Neural crest cell (in vitro differentiated cells): ENCODE measurements at regions not wholly inside any gene's neighbourhood (a gene's known extent, or its start where the extent isn't known, plus 50 kb on each side); places are given as distances from the start of the nearest gene placed in this dataset.
A peak's percentile ranks its signal among the peaks of the same experiment; 100 is the strongest.

ENCODE experiments used
- DNase-seq: peaks from one replicate; pipeline ENCODE4 v3.0.0; 2021; ENCODE audit warnings: low read depth, mixed read lengths, low spot score
- H3K27ac Mint-ChIP-seq: one replicate; pipeline ENCODE4 v1.8.0; 2021; ENCODE audit warnings: mild to moderate bottlenecking, mixed read lengths; ENCODE audit not compliant: unreplicated experiment
- H3K27me3 Mint-ChIP-seq: 2 replicates; pipeline ENCODE4 v1.8.0; 2021; ENCODE audit warnings: low read depth, mild to moderate bottlenecking, mixed read lengths
- H3K36me3 Mint-ChIP-seq: 2 replicates; pipeline ENCODE4 v1.8.0; 2021; ENCODE audit warnings: low read depth, mild to moderate bottlenecking, mixed read lengths
- H3K4me1 Mint-ChIP-seq: 2 replicates; pipeline ENCODE4 v1.8.0; 2021; ENCODE audit warnings: mixed read lengths
- H3K4me3 Mint-ChIP-seq: one replicate; pipeline ENCODE4 v1.8.0; 2021; ENCODE audit warnings: mild to moderate bottlenecking, mixed read lengths
- H3K9me3 Mint-ChIP-seq: 2 replicates; pipeline ENCODE4 v1.8.0; 2021; ENCODE audit warnings: mixed read lengths
- CTCF ChIP-seq: fragments of 200-600 bp; sonication (generic); conservative IDR thresholded peaks from 2 replicates; pipeline ENCODE4 v1.5.0; 2021; ENCODE audit warnings: antibody characterized with exemption, mild to moderate bottlenecking

GRCh38 chr12:98260276-98260675, 255.1 kb upstream of the TMPO start:
- no peak overlapping the region for H3K4me3 Mint-ChIP-seq
- no peak for DNase-seq
- H3K27ac Mint-ChIP-seq = no peak overlapping the region
- H3K9me3 Mint-ChIP-seq = peaks cover 1% of the 10 kb centered on the region
- TF ChIP-seq CTCF = no peak
- H3K36me3 Mint-ChIP-seq = no peaks in the 10 kb centered on the region
- peaks cover 14% of the 10 kb centered on the region for H3K4me1 Mint-ChIP-seq
- no peaks in the 10 kb centered on the region for H3K27me3 Mint-ChIP-seq

- H3K4me3 Mint-ChIP-seq = no peak overlapping the region
- H3K9me3 Mint-ChIP-seq = peaks cover 11% of the 10 kb centered on the region
- no peaks in the 10 kb centered on the region for H3K27me3 Mint-ChIP-seq
- no peak for DNase-seq
- peaks cover 18% of the 10 kb centered on the region for H3K4me1 Mint-ChIP-seq
- peak overlapping the region; percentile 13 for H3K27ac Mint-ChIP-seq
- TF ChIP-seq CTCF = no peak
- peaks cover 1% of the 10 kb centered on the region for H3K36me3 Mint-ChIP-seq
These were observed 252.5 kb upstream of the TMPO start for GRCh38 chr12:98262902-98263301.

- no peak overlapping the region for H3K27ac Mint-ChIP-seq
- no peaks in the 10 kb centered on the region for H3K27me3 Mint-ChIP-seq
- H3K36me3 Mint-ChIP-seq = no peaks in the 10 kb centered on the region
- H3K4me3 Mint-ChIP-seq = no peak overlapping the region
- TF ChIP-seq CTCF = no peak
- peaks cover 6% of the 10 kb centered on the region for H3K9me3 Mint-ChIP-seq
- no peaks in the 10 kb centered on the region for H3K4me1 Mint-ChIP-seq
- no peak for DNase-seq
These were observed 240.8 kb upstream of the TMPO start for GRCh38 chr12:98274430-98275130.

GRCh38 chr12:98275131-98275475, 240.3 kb upstream of the TMPO start:
- Mint-ChIP-seq H3K27me3 (no peaks in the 10 kb centered on the region), H3K27ac (no peak overlapping the region), H3K9me3 (peaks cover 6% of the 10 kb centered on the region), H3K4me1 (peaks cover under 1% of the 10 kb centered on the region), H3K36me3 (no peaks in the 10 kb centered on the region), H3K4me3 (no peak overlapping the region)
- TF ChIP-seq CTCF = no peak
- no peak for DNase-seq

- TF ChIP-seq CTCF = no peak
- Mint-ChIP-seq H3K9me3 (no peaks in the 10 kb centered on the region), H3K4me3 (no peak overlapping the region), H3K36me3 (no peaks in the 10 kb centered on the region), H3K27ac (peak overlapping the region; percentile 73), H3K27me3 (peaks cover 2% of the 10 kb centered on the region), H3K4me1 (peaks cover 3% of the 10 kb centered on the region)
- no peak for DNase-seq
These were observed 235.2 kb upstream of the TMPO start for GRCh38 chr12:98280152-98280551.
